Mucosa of rectum (tissue), 2 donors: ENCODE measurements at regions not wholly inside any gene's neighbourhood (a gene's known extent, or its start where the extent isn't known, plus 50 kb on each side); places are given as distances from the start of the nearest gene placed in this dataset.

Experiments used
- H3K27ac ChIP-seq, 2 donors: one replicate each; pipeline ENCODE4 v1.7.0; 2013; ENCODE audit warnings: inconsistent platforms in 2 of 2, low read depth in 2 of 2, low read length in 2 of 2
- H3K27me3 ChIP-seq, 2 donors: one replicate each; pipeline ENCODE4 v1.7.0; 2013; ENCODE audit warnings: low read length in 2 of 2; ENCODE audit not compliant: control insufficient read depth in 2 of 2, insufficient read depth in 2 of 2
- H3K36me3 ChIP-seq, 2 donors: one replicate each; pipeline ENCODE4 v1.7.0; 2013; ENCODE audit warnings: low read length in 2 of 2; ENCODE audit not compliant: control insufficient read depth in 2 of 2, insufficient read depth in 2 of 2
- H3K4me1 ChIP-seq, 2 donors: one replicate each; pipeline ENCODE4 v1.7.0; 2013; ENCODE audit warnings: low read length in 2 of 2, mild to moderate bottlenecking in 1 of 2; ENCODE audit not compliant: control insufficient read depth in 2 of 2, insufficient read depth in 2 of 2
- H3K4me3 ChIP-seq, 2 donors: one replicate each; pipeline ENCODE4 v1.7.0; 2013; ENCODE audit warnings: low read length in 2 of 2
- H3K9ac ChIP-seq, 2 donors: one replicate each; pipeline ENCODE4 v1.7.0; 2013; ENCODE audit warnings: low read length in 2 of 2, low read depth in 1 of 2, mild to moderate bottlenecking in 1 of 2
- H3K9me3 ChIP-seq, 2 donors: one replicate each; pipeline ENCODE4 v1.7.0; 2013; ENCODE audit warnings: low read length in 2 of 2; ENCODE audit not compliant: control insufficient read depth in 2 of 2
- donor health status: healthy.
- donor health status: Normal muscosa, but diverticular disease.

DNA sequence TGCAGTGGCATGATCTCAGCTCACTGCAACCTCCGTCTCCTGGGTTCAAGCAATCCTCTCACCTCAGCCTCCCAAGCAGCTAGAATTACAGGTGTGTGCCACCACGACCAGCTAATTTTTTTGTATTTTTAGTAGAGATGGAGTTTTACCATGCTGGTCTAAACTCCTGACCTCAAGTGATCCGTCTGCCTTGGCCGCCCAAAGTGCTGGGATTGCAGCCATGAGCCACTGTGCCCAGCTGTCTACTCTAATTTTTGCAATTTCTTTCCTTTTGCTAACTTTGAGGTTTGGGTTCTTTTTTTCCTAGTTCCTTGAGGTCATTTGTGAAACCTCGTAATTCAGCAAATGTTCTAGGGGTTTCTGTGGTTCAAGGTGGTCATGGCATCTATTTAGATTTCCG is 63.7 kb upstream of the PRLR start:
- no peak overlapping the region for H3K27ac ChIP-seq
- no peaks in the 10 kb centered on the region for H3K4me1 ChIP-seq
- no peak overlapping the region for H3K9ac ChIP-seq
- no peak overlapping the region for H3K4me3 ChIP-seq
- no peaks in the 10 kb centered on the region for H3K36me3 ChIP-seq
- no peaks in the 10 kb centered on the region for H3K27me3 ChIP-seq
- H3K9me3 ChIP-seq = no peaks in the 10 kb centered on the region

DNA sequence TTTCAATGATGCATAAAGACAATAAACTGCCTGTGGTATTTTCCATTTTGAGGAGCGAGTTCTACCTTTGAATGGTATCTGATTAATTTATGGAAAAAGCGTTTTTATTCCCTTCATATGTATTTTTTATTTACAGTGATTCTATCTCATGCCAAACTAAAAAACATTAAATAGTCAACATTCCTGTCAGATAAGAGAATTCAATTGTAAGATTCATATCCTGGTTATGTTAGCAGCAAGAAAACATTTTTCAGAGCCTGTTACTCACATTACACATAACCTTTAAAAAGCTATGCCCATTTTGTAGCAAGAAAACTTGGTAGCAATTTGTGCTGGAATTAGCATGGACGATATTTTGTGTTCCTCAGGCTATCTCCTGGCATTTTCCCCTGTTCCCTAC is 55.1 kb upstream of the PRLR start:
- Histone ChIP-seq H3K4me3 (no peak overlapping the region), H3K27me3 (no peaks in the 10 kb centered on the region), H3K4me1 (no peaks in the 10 kb centered on the region), H3K36me3 (no peaks in the 10 kb centered on the region), H3K9ac (no peak overlapping the region), H3K9me3 (no peaks in the 10 kb centered on the region), H3K27ac (no peak overlapping the region)

DNA sequence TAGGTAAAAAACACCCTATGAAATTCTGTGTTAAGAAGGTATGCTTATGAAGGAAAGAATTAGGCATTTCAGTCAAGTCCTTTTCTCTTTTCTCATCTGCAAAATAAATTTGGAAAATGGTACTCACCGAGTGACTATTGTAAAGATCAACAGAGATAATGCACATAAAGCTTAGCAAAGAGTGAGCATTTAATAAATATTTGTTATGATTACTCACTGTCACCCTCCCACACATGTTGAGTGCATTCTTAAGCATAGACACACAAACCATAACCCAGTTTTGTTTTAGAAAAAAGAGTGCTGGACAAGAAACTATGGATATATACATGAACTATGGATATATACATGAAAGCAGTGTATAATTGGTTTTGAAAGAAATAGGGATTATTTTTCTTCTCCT is 54.7 kb upstream of the PRLR start:
- Histone ChIP-seq H3K9me3 (no peaks in the 10 kb centered on the region), H3K4me3 (no peak overlapping the region), H3K4me1 (no peaks in the 10 kb centered on the region), H3K36me3 (no peaks in the 10 kb centered on the region), H3K9ac (no peak overlapping the region), H3K27me3 (no peaks in the 10 kb centered on the region), H3K27ac (no peak overlapping the region)

DNA sequence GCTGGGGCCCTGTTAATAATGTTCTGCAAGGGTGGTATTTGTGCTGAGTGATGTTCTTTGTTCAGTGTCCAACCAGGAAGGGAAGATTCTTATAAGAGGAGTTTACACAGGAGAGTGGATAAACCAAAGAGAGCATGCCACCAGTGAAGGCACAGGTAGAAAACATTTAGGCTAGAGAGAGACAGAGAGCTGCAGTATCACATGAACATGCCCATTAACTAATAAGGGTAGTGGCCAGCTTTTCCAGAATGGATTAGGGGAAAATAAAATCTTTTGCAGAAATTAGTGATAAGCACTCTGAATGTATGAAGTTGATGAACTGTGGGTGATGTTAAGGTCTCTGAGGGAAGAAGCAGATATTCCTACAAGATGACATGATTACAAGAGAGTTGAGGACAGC is 54.1 kb upstream of the PRLR start:
- H3K4me3 ChIP-seq = no peak overlapping the region
- no peak overlapping the region for H3K27ac ChIP-seq
- H3K36me3 ChIP-seq = no peaks in the 10 kb centered on the region
- H3K9ac ChIP-seq = no peak overlapping the region
- no peaks in the 10 kb centered on the region for H3K4me1 ChIP-seq
- H3K9me3 ChIP-seq = no peaks in the 10 kb centered on the region
- no peaks in the 10 kb centered on the region for H3K27me3 ChIP-seq

DNA sequence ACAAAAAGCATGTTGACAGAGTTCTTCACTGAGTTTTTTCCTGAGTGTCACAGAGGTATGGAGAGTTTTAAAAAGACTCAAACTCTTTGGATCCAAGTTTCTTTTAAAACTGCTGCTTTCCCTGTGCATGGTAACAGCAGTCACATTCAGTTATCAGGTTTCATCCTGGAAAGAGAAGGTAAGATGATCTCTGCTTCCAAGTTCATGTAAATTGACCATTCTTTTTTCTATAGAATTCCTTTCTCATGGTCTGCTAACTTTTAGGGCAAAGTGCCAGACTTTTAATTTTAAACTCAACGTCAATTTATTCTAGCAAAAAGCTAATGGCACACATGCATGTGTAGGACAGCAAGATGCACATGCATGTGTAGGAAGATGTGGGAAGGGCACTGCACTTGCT is 52.5 kb upstream of the PRLR start:
- no peaks in the 10 kb centered on the region for H3K36me3 ChIP-seq
- no peaks in the 10 kb centered on the region for H3K9me3 ChIP-seq
- no peak overlapping the region for H3K27ac ChIP-seq
- no peak overlapping the region for H3K9ac ChIP-seq
- H3K4me3 ChIP-seq = no peak overlapping the region
- H3K4me1 ChIP-seq = no peaks in the 10 kb centered on the region
- H3K27me3 ChIP-seq = no peaks in the 10 kb centered on the region

DNA sequence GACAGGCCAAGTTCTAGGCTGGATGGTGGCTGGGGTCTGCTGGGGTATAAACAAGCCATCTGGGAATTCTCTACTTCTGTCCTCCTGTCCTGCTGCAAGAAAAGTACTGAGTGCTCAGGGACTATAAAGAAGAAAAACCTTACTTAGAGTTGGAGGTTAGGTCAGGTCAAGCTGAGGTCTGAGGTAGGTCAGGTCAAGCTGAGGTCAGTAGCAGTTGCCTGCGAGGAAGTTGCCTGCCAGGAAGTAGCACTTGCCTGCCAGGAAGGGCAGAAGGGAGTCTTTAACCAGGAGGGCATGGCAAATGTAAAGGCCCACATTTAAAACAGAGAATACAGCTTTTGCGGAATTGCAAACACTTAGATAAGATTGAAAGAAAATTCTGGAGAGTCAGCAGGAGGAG is 51.3 kb upstream of the PRLR start:
- no peaks in the 10 kb centered on the region for H3K36me3 ChIP-seq
- H3K4me1 ChIP-seq = no peaks in the 10 kb centered on the region
- H3K27ac ChIP-seq = no peak overlapping the region
- H3K9me3 ChIP-seq = no peaks in the 10 kb centered on the region
- no peak overlapping the region for H3K4me3 ChIP-seq
- H3K9ac ChIP-seq = no peak overlapping the region
- H3K27me3 ChIP-seq = no peaks in the 10 kb centered on the region
